GM21381 (cell line): ENCODE measurements at regions not wholly inside any gene's neighbourhood (a gene's known extent, or its start where the extent isn't known, plus 50 kb on each side); places are given as distances from the start of the nearest gene placed in this dataset.

ENCODE experiments used
- ATAC-seq: cut with Tn5 transposase; IDR thresholded peaks from one replicate; pipeline ENCODE4 v1.9.1; 2021; ENCODE audit warnings: mild to moderate bottlenecking, moderate library complexity; ENCODE audit not compliant: unreplicated experiment

- no peak for ATAC-seq
Measured at GRCh38 chr10:117699436-117700075, 157.0 kb downstream of the EMX2 start.

GRCh38 chr10:117710181-117710798, 167.7 kb downstream of the EMX2 start:
- no peak for ATAC-seq

- ATAC-seq = no peak
Measured at GRCh38 chr10:117716889-117717288, 174.3 kb downstream of the EMX2 start.

GRCh38 chr10:117718986-117719920, 176.7 kb downstream of the EMX2 start:
- ATAC-seq = no peak

- ATAC-seq = no peak
Measured at GRCh38 chr10:117720931-117721835, 178.6 kb downstream of the EMX2 start.

- no peak for ATAC-seq
Measured at GRCh38 chr10:117721873-117722272, 179.3 kb downstream of the EMX2 start.

- ATAC-seq = no peak
Measured at GRCh38 chr10:117723343-117723742, 180.8 kb downstream of the EMX2 start.

- ATAC-seq = no peak
Measured at GRCh38 chr10:117725993-117726392, 183.4 kb downstream of the EMX2 start.

- no peak for ATAC-seq
Measured at GRCh38 chr10:117726596-117727295, 184.2 kb downstream of the EMX2 start.

- no peak for ATAC-seq
Measured at GRCh38 chr10:117727421-117727820, 184.9 kb downstream of the EMX2 start.

- ATAC-seq = no peak
Measured at GRCh38 chr10:117728087-117728486, 185.5 kb downstream of the EMX2 start.

- no peak for ATAC-seq
Measured at GRCh38 chr10:117729156-117729555, 186.6 kb downstream of the EMX2 start.

- ATAC-seq = no peak
Measured at GRCh38 chr10:117731121-117731791, 188.7 kb downstream of the EMX2 start.

- no peak for ATAC-seq
Measured at GRCh38 chr10:117734731-117735405, 192.3 kb downstream of the EMX2 start.

- no peak for ATAC-seq
Measured at GRCh38 chr10:117736655-117737054, 194.1 kb downstream of the EMX2 start.

GRCh38 chr10:117740088-117740487, 197.5 kb downstream of the EMX2 start:
- ATAC-seq = no peak

- ATAC-seq = no peak
Measured at GRCh38 chr10:117740691-117741222, 198.2 kb downstream of the EMX2 start.

- ATAC-seq = no peak
Measured at GRCh38 chr10:117741524-117741923, 199.0 kb downstream of the EMX2 start.

- no peak for ATAC-seq
Measured at GRCh38 chr10:117743509-117743908, 201.0 kb downstream of the EMX2 start.
